SK-N-MC (cell line): ENCODE measurements at regions not wholly inside any gene's neighbourhood (a gene's known extent, or its start where the extent isn't known, plus 50 kb on each side); places are given as distances from the start of the nearest gene placed in this dataset.

ENCODE experiments used
- EZH2 ChIP-seq: fragments of 200-600 bp; sonication (generic); IDR thresholded peaks from one replicate; pipeline ENCODE4 v1.6.1; 2017; ENCODE audit warnings: antibody characterized with exemption
- FOXP2 ChIP-seq: optimal IDR thresholded peaks from 2 replicates; pipeline ENCODE3; 2011; ENCODE audit warnings: mild to moderate bottlenecking, moderate library complexity; ENCODE audit not compliant: insufficient read depth; ENCODE audit errors: extremely low read length, control extremely low read depth
- POLR2AphosphoS5 ChIP-seq: IDR thresholded peaks from 2 replicates; pipeline ENCODE4 v1.6.1; 2012; ENCODE audit warnings: mild to moderate bottlenecking, low read depth, low read length, borderline replicate concordance

DNA sequence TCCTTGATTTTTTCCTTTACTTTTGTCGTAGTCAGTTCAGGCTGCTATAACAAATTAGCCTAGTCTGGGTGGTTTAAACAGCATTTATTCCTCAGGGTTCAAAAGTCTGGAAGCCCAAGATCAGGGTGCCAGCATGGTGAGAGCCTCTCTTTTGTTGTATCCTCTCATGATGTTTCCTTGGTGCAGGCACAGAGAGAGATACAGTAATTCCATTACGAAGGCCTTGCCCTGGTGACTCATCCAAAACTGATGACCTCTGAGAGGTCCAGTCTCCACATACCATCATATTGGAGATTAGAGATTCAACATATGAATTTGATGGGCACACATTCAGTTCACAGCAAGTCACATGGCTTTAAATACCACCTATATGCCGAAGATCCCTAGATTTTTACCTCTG lies 253.8 kb downstream of the CYRIA start:
- TF ChIP-seq EZH2 (no peak), FOXP2 (no peak), POLR2AphosphoS5 (no peak)
